Endodermal cell (in vitro differentiated cells): ENCODE measurements at regions not wholly inside any gene's neighbourhood (a gene's known extent, or its start where the extent isn't known, plus 50 kb on each side); places are given as distances from the start of the nearest gene placed in this dataset.

ENCODE experiments used
- DNase-seq: peaks from one replicate; pipeline ENCODE4 v3.0.0-alpha.2; 2017
- H3K27ac ChIP-seq: 2 replicates; pipeline ENCODE4 v1.5.1; 2013; ENCODE audit warnings: mild to moderate bottlenecking, low read depth, low read length, moderate library complexity
- H3K27me3 ChIP-seq: 2 replicates; pipeline ENCODE4 v1.6.1; 2013; ENCODE audit warnings: mild to moderate bottlenecking, low read length, moderate library complexity; ENCODE audit not compliant: insufficient read depth, control insufficient read depth, poor library complexity, severe bottlenecking
- H3K36me3 ChIP-seq: 2 replicates; pipeline ENCODE4 v1.7.0; 2013; ENCODE audit warnings: mild to moderate bottlenecking, low read length, moderate library complexity; ENCODE audit not compliant: control insufficient read depth, insufficient read depth
- H3K4me1 ChIP-seq: one replicate; pipeline ENCODE4 v1.7.0; 2013; ENCODE audit warnings: low read length; ENCODE audit not compliant: control insufficient read depth, insufficient read depth
- H3K4me3 ChIP-seq: 2 replicates; pipeline ENCODE4 v1.5.1; 2013; ENCODE audit warnings: mild to moderate bottlenecking, low read length, moderate library complexity
- H3K9ac ChIP-seq: 2 replicates; pipeline ENCODE4 v1.6.1; 2013; ENCODE audit warnings: mild to moderate bottlenecking, low read length, moderate library complexity; ENCODE audit not compliant: poor library complexity, severe bottlenecking; ENCODE audit errors: extremely low read depth
- H3K9me3 ChIP-seq: 2 replicates; pipeline ENCODE4 v1.6.1; 2013; ENCODE audit warnings: mild to moderate bottlenecking, low read length, moderate library complexity; ENCODE audit not compliant: control insufficient read depth
- H3K27ac Mint-ChIP-seq: 2 replicates; pipeline ENCODE4 v1.8.0; 2020; ENCODE audit warnings: mixed read lengths
- H3K27me3 Mint-ChIP-seq: 2 replicates; pipeline ENCODE4 v1.8.0; 2021; ENCODE audit warnings: mild to moderate bottlenecking, mixed read lengths; ENCODE audit not compliant: insufficient read depth
- H3K36me3 Mint-ChIP-seq: 2 replicates; pipeline ENCODE4 v1.8.0; 2020; ENCODE audit warnings: low read depth, mixed read lengths
- H3K4me1 Mint-ChIP-seq: 2 replicates; pipeline ENCODE4 v1.8.0; 2020; ENCODE audit warnings: mixed read lengths
- H3K4me3 Mint-ChIP-seq: 2 replicates; pipeline ENCODE4 v1.8.0; 2020; ENCODE audit warnings: mild to moderate bottlenecking, moderate library complexity, mixed read lengths
- H3K9me3 Mint-ChIP-seq: 2 replicates; pipeline ENCODE4 v1.8.0; 2020; ENCODE audit warnings: mild to moderate bottlenecking, mixed read lengths
- WGBS, 2 experiments: methylation state at CpG; one replicate each; pipeline versions ENCODE4 v1.1.5 to v1.1.7; 2013; ENCODE audit warnings: missing lambda C conversion rate in 2 of 2, mixed read lengths in 1 of 2; ENCODE audit not compliant: insufficient coverage in 1 of 2, insufficient read length in 1 of 2; 5-methylcytosine and 5-hydroxymethylcytosine counted together
- TF ChIP-seq, protein P1 (sequence below): fragments of 200-600 bp; sonication (generic); conservative IDR thresholded peaks from 2 replicates; pipeline ENCODE4 v1.5.0; 2021; ENCODE audit warnings: antibody characterized with exemption, mild to moderate bottlenecking

DNA sequence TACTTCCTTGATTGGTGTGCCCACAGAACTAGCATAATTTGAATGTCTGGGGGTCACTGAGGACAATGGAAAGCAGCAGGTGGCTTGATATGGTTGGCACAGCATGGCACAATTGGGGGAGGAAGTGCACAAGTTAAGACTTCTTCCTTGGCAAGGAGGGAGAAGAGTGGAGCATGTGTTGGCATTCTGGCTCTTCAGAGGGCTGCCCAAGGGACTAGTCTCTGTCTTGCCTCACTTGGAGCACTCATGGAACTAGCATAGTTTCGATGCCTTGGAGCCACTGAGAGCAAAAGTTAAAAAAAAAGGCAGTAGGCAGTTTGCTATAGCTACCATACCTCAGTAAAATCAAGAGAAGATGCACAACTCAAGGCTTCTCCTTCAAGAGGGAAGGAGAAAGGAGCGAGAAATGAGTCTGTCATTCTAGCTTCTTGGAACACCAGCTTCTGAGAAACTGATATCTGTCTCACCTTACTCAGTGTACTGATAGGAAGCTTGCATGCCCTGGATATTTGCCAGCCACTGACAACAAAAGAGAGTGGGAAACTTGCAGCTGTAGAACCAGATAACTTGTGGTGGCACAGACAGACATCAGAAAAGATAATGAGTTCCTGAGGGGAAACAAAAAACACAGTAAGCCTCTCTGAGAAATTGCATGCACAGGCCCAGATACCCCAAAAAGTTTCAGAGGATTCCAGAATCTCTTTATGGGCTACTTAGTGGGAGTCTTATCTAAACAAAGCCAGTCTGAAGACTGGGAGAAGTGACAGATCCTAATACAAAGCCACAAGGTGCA lies 207.5 kb upstream of the SAMSN1 start:
- Mint-ChIP-seq H3K9me3 (peaks cover 2% of the 10 kb centered on the region), H3K27ac (no peak overlapping the region), H3K4me1 (peaks cover 2% of the 10 kb centered on the region), H3K36me3 (no peaks in the 10 kb centered on the region), H3K27me3 (no peaks in the 10 kb centered on the region), H3K4me3 (no peak overlapping the region)
- Histone ChIP-seq H3K27ac (no peak overlapping the region), H3K27me3 (no peaks in the 10 kb centered on the region), H3K4me1 (peaks cover 6% of the 10 kb centered on the region), H3K36me3 (no peaks in the 10 kb centered on the region), H3K9ac (no peak overlapping the region), H3K9me3 (no peaks in the 10 kb centered on the region), H3K4me3 (no peak overlapping the region)
- TF ChIP-seq, protein P1, sequence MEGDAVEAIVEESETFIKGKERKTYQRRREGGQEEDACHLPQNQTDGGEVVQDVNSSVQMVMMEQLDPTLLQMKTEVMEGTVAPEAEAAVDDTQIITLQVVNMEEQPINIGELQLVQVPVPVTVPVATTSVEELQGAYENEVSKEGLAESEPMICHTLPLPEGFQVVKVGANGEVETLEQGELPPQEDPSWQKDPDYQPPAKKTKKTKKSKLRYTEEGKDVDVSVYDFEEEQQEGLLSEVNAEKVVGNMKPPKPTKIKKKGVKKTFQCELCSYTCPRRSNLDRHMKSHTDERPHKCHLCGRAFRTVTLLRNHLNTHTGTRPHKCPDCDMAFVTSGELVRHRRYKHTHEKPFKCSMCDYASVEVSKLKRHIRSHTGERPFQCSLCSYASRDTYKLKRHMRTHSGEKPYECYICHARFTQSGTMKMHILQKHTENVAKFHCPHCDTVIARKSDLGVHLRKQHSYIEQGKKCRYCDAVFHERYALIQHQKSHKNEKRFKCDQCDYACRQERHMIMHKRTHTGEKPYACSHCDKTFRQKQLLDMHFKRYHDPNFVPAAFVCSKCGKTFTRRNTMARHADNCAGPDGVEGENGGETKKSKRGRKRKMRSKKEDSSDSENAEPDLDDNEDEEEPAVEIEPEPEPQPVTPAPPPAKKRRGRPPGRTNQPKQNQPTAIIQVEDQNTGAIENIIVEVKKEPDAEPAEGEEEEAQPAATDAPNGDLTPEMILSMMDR: no peak
- no peak for DNase-seq
- WGBS, 2 experiments: 80 to 100% methylated on average over 1 to 2 of the region's 2 CpGs

DNA sequence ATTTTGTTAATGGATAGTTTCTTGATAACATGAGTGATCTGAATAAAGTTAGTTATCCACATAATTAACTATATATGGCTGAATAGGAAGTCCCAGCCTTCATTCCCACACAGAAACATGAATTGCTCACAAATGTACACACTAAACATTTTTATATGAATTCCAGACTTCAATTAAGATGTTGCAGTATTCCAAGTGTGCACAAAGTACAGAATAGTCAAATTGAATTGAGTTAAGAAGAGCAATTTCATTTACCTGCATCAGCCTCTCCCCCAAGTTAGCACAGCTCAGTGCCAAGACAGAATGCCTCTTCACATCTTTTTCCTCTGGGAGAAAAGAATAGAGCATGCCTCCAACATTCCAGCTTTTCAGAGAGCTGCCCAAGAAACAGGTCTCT lies 207.0 kb upstream of the SAMSN1 start:
- Histone ChIP-seq H3K4me3 (no peak overlapping the region), H3K36me3 (no peaks in the 10 kb centered on the region), H3K9me3 (no peaks in the 10 kb centered on the region), H3K9ac (no peak overlapping the region), H3K27ac (no peak overlapping the region), H3K27me3 (no peaks in the 10 kb centered on the region), H3K4me1 (peaks cover 6% of the 10 kb centered on the region)
- Mint-ChIP-seq H3K9me3 (peaks cover 2% of the 10 kb centered on the region), H3K4me3 (no peak overlapping the region), H3K27me3 (no peaks in the 10 kb centered on the region), H3K4me1 (peaks cover 2% of the 10 kb centered on the region), H3K27ac (no peak overlapping the region), H3K36me3 (no peaks in the 10 kb centered on the region)
- DNase-seq: no peak
- TF ChIP-seq, protein P1: no peak

DNA sequence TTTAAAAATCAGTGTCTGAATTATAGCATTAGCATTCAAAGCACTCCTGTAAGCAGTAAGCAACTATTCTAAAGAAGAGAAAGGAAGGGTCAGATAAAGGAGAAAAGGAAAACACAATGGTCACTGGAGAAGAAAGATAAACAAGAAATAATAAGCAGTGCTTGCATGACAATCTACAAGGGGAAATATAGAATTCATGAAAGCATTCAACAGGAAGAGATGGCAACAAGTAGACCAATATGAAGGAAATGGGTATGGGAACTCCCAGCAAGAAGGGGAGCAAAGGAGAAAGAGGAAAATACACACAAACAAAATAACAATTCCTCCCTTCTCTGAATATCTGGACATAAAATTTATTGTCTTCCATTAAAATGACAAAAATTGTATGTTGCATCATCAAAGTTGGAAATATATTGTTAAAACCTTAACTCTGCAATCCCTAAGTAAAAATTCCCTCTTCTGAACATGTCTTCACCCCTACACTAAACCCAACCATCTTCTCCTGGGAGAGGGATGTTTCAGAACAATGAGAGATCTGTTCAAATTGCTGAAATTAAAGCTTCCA lies 206.3 kb upstream of the SAMSN1 start:
- Histone ChIP-seq H3K9ac (no peak overlapping the region), H3K4me3 (no peak overlapping the region), H3K36me3 (no peaks in the 10 kb centered on the region), H3K27ac (no peak overlapping the region), H3K27me3 (no peaks in the 10 kb centered on the region), H3K9me3 (no peaks in the 10 kb centered on the region), H3K4me1 (peaks cover 6% of the 10 kb centered on the region)
- no peak for DNase-seq
- TF ChIP-seq, protein P1: no peak
- Mint-ChIP-seq H3K4me3 (no peak overlapping the region), H3K27ac (no peak overlapping the region), H3K27me3 (no peaks in the 10 kb centered on the region), H3K36me3 (no peaks in the 10 kb centered on the region), H3K4me1 (peaks cover 2% of the 10 kb centered on the region), H3K9me3 (peaks cover 2% of the 10 kb centered on the region)
